Calu3 (cell line): ENCODE measurements at regions not wholly inside any gene's neighbourhood (a gene's known extent, or its start where the extent isn't known, plus 50 kb on each side); places are given as distances from the start of the nearest gene placed in this dataset.
"Not testable (repeated sequence)": the region's sequence is repeated elsewhere in the genome, so short reads cannot be mapped to it uniquely, and the experiment has no call there.

Experiments
- BruUV-seq: library from RNA; stranded (reverse); fragments of 400-500 nt; replicated peaks from 2 replicates; lab custom pipeline; 2021; lab: Mats Ljungman, UMichigan
- CTCF ChIA-PET: fragments of 300-600 bp; sonication (Branson Sonifier 250); formaldehyde crosslinking; loops from one replicate; lab custom pipeline; 2022; ENCODE audit warnings: antibody characterized with exemption; lab: Charles Lee
- DNase-seq: peaks from one replicate; pipeline ENCODE4 v3.0.0; 2022
- H3K27ac Mint-ChIP-seq: one replicate; pipeline ENCODE4 v1.8.0; 2022; ENCODE audit warnings: mixed read lengths; ENCODE audit not compliant: unreplicated experiment
- H3K27me3 Mint-ChIP-seq: one replicate; pipeline ENCODE4 v1.8.0; 2022; ENCODE audit warnings: mixed read lengths; ENCODE audit not compliant: unreplicated experiment
- H3K36me3 Mint-ChIP-seq: one replicate; pipeline ENCODE4 v1.8.0; 2022; ENCODE audit warnings: mild to moderate bottlenecking, moderate library complexity, mixed read lengths; ENCODE audit not compliant: insufficient read depth, unreplicated experiment
- H3K4me1 Mint-ChIP-seq: one replicate; pipeline ENCODE4 v1.8.0; 2022; ENCODE audit warnings: mild to moderate bottlenecking, low read depth, mixed read lengths; ENCODE audit not compliant: unreplicated experiment
- H3K4me3 Mint-ChIP-seq: one replicate; pipeline ENCODE4 v1.8.0; 2022; ENCODE audit warnings: mild to moderate bottlenecking, low read depth, moderate library complexity, mixed read lengths; ENCODE audit not compliant: unreplicated experiment
- H3K9me3 Mint-ChIP-seq: one replicate; pipeline ENCODE4 v1.8.0; 2022; ENCODE audit warnings: low read depth, mixed read lengths; ENCODE audit not compliant: unreplicated experiment
- intact Hi-C: fragments of 100-400 bp; cut with micrococcal nuclease; formaldehyde crosslinking; loops from one replicate; pipeline ENCODE4 v1.10.0; 2022; ENCODE audit not compliant: unreplicated experiment
- TF ChIP-seq, protein P1 (sequence below): fragments of 200-600 bp; IDR thresholded peaks from one replicate; pipeline ENCODE4 v1.8.0; 2022; ENCODE audit warnings: antibody characterized with exemption; ENCODE audit not compliant: unreplicated experiment

DNA sequence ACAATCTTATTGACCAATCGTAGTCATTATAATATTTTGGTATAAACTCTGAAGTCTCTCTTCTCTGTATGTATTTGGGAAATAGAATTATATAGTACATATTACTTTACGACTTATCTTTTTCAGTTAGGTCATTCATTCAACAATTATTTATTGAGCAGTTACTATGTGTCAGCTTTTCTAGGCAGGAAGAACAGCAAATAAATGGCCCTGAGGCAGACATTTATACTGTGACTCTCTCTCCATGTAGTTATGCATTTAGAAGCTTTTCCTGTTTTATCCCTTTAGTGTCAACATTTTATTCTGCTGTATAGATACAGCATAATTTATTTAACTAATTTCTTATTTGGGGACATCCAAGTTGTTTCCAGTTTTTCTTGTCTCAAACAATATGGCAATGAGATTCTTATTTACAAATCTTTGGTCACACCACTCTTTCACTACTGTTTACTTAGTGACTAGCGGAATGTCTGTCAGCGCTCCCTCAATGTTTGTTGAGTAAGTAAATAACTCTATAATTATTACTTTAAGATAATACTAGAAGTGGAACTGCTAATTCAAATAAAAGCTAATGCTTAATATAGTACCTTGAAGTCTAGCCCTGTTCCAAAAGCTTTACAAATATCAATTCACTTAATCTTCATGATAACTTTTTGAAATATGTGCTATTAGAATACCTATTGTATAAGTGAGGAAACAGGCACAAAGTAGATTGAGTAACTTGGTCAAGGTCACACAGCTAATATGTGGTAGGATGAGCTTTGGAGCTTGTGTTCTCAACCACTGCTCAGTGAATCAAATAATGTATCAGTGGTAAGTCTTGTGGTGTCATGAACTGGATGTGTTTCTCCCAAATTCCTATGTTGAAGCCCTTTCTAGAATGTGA is 465.6 kb downstream of the SIPA1L2 start:
- Mint-ChIP-seq H3K27ac (no peak overlapping the region), H3K4me3 (no peak overlapping the region), H3K4me1 (no peaks in the 10 kb centered on the region), H3K27me3 (no peaks in the 10 kb centered on the region), H3K36me3 (no peaks in the 10 kb centered on the region), H3K9me3 (peaks cover 7% of the 10 kb centered on the region)
- intact Hi-C loops = no loop called here
- TF ChIP-seq, protein P1, sequence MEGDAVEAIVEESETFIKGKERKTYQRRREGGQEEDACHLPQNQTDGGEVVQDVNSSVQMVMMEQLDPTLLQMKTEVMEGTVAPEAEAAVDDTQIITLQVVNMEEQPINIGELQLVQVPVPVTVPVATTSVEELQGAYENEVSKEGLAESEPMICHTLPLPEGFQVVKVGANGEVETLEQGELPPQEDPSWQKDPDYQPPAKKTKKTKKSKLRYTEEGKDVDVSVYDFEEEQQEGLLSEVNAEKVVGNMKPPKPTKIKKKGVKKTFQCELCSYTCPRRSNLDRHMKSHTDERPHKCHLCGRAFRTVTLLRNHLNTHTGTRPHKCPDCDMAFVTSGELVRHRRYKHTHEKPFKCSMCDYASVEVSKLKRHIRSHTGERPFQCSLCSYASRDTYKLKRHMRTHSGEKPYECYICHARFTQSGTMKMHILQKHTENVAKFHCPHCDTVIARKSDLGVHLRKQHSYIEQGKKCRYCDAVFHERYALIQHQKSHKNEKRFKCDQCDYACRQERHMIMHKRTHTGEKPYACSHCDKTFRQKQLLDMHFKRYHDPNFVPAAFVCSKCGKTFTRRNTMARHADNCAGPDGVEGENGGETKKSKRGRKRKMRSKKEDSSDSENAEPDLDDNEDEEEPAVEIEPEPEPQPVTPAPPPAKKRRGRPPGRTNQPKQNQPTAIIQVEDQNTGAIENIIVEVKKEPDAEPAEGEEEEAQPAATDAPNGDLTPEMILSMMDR = no peak
- no TSS peak for BruUV-seq
- CTCF ChIA-PET = no interaction called here
- no peak for DNase-seq

DNA sequence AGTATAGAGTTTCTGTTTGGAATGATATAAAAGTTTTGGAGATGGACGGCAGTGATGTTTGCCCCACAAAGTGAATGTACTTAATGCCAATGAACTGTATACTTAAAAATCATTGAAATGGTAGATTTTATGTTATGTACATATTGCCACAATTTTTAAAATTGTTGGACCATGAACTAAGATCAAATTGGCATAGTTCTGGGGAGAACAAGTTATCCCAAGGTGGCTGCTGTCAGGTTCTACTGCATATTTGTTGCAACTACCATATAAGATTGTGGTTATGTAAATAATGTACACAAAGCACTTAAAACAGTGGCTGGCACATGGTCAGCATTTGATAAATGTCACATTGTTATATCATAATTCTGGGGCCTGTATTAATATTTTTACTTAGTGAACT is 466.4 kb downstream of the SIPA1L2 start:
- Mint-ChIP-seq H3K4me1 (no peaks in the 10 kb centered on the region), H3K36me3 (no peaks in the 10 kb centered on the region), H3K27me3 (no peaks in the 10 kb centered on the region), H3K4me3 (no peak overlapping the region), H3K27ac (no peak overlapping the region), H3K9me3 (peaks cover 8% of the 10 kb centered on the region)
- intact Hi-C loops = no loop called here
- BruUV-seq = no TSS peak
- CTCF ChIA-PET = no interaction called here
- no peak for DNase-seq
- TF ChIP-seq, protein P1 = no peak

DNA sequence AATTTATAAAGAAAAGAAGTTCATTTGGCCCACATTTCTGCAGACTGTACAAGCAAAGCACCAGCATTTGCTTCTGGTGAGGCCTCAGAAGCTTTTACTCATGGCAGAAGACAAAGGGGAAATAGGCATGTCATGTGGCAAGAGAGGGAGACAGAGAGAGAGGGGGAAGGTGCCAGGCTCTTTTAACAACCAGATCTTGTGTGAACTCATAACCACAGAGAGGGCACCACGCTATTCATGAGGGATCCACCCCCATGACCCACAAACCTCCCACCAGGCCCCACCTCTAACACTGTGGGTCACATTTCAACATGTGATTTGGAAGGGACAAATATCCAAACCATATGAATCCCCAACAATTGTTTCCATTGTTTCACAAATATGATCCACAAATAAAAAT is 467.9 kb downstream of the SIPA1L2 start:
- Mint-ChIP-seq H3K4me1 (no peaks in the 10 kb centered on the region), H3K27ac (no peak overlapping the region), H3K4me3 (no peak overlapping the region), H3K36me3 (no peaks in the 10 kb centered on the region), H3K9me3 (peaks cover 10% of the 10 kb centered on the region), H3K27me3 (no peaks in the 10 kb centered on the region)
- CTCF ChIA-PET = no interaction called here
- intact Hi-C loops = no loop called here
- no peak for DNase-seq
- BruUV-seq = no TSS peak
- TF ChIP-seq, protein P1 = no peak

- intact Hi-C loops = not testable (repeated sequence)
Measured at GRCh38 chr1:232158558-232158957, 471.4 kb downstream of the SIPA1L2 start.

DNA sequence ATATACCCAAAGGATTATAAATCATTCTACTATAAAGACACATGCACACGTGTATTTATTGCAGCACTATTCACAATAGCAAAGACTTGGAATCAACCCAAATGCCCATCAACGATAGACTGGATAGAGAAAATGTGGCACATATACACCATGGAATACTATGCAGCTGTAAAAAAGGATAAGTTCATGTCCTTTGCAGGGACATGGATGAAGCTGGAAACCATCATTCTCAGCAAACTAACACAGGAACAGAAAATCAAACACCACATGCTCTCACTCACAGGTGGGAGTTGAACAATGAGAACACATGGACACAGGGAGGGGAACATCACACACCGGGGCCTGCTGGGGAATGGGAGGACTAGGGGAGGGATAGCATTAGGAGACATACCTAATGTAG is 473.9 kb downstream of the SIPA1L2 start:
- not testable (repeated sequence) for H3K4me1 Mint-ChIP-seq

More at GRCh38 chr1:232158558-232158957, 471.4 kb downstream of the SIPA1L2 start:
- H3K4me3 Mint-ChIP-seq, DNase-seq, H3K27ac Mint-ChIP-seq, CTCF ChIA-PET, H3K36me3 Mint-ChIP-seq, BruUV-seq, H3K9me3 Mint-ChIP-seq, H3K27me3 Mint-ChIP-seq, H3K4me1 Mint-ChIP-seq: not testable (repeated sequence)

More for the DNA sequence above, 473.9 kb downstream of the SIPA1L2 start:
- H3K9me3 Mint-ChIP-seq, H3K27me3 Mint-ChIP-seq, H3K36me3 Mint-ChIP-seq, intact Hi-C loops, CTCF ChIA-PET, H3K4me3 Mint-ChIP-seq, DNase-seq, H3K27ac Mint-ChIP-seq, BruUV-seq: not testable (repeated sequence)
